ENCODE measurements at regions not wholly inside any gene's neighbourhood (a gene's known extent, or its start where the extent isn't known, plus 50 kb on each side); places are given as distances from the start of the nearest gene placed in this dataset.

- DNase-seq (ENCODE audit: low spot score in 2 of 2): no peak
- no peak for ATAC-seq (replicated peaks; ENCODE audit: extremely low read depth, poor library complexity, severe bottlenecking)
- Mint-ChIP-seq H3K27ac (ENCODE audit: low read depth) (no peak overlapping the region), H3K36me3 (ENCODE audit: insufficient read depth) (no peaks in the 10 kb centered on the region), H3K4me1 (no peaks in the 10 kb centered on the region), H3K9me3 (peaks cover 9% of the 10 kb centered on the region), H3K4me3 (no peak overlapping the region), H3K27me3 (peaks cover 37% of the 10 kb centered on the region)
These were observed 84.5 kb downstream of the NRN1 start for GRCh38 chr6:5922230-5922629.

- Mint-ChIP-seq H3K4me1 (no peaks in the 10 kb centered on the region), H3K4me3 (no peak overlapping the region), H3K27ac (ENCODE audit: low read depth) (no peak overlapping the region), H3K36me3 (ENCODE audit: insufficient read depth) (no peaks in the 10 kb centered on the region), H3K9me3 (peaks cover 2% of the 10 kb centered on the region), H3K27me3 (peaks cover 14% of the 10 kb centered on the region)
- ATAC-seq (replicated peaks; ENCODE audit: extremely low read depth, poor library complexity, severe bottlenecking) (no peak), DNase-seq (ENCODE audit: low spot score in 2 of 2) (no peak)
These were observed 97.0 kb downstream of the NRN1 start for GRCh38 chr6:5909721-5910120.

GRCh38 chr6:5906842-5907241 is 99.9 kb downstream of the NRN1 start:
- ATAC-seq (replicated peaks; ENCODE audit: extremely low read depth, poor library complexity, severe bottlenecking) (no peak), DNase-seq (ENCODE audit: low spot score in 2 of 2) (no peak)
- Mint-ChIP-seq H3K27ac (ENCODE audit: low read depth) (no peak overlapping the region), H3K4me3 (no peak overlapping the region), H3K27me3 (no peaks in the 10 kb centered on the region), H3K36me3 (ENCODE audit: insufficient read depth) (no peaks in the 10 kb centered on the region), H3K9me3 (no peaks in the 10 kb centered on the region), H3K4me1 (no peaks in the 10 kb centered on the region)

- no peaks in the 10 kb centered on the region for H3K27me3 Mint-ChIP-seq
- DNase-seq (ENCODE audit: low spot score in 2 of 2) (no peak), ATAC-seq (replicated peaks; ENCODE audit: extremely low read depth, poor library complexity, severe bottlenecking) (no peak)
- no peaks in the 10 kb centered on the region for H3K36me3 Mint-ChIP-seq (ENCODE audit: insufficient read depth)
- no peaks in the 10 kb centered on the region for H3K9me3 Mint-ChIP-seq
- H3K4me1 Mint-ChIP-seq: no peaks in the 10 kb centered on the region
- H3K27ac Mint-ChIP-seq (ENCODE audit: low read depth): no peak overlapping the region
- no peak overlapping the region for H3K4me3 Mint-ChIP-seq
These were observed 100.4 kb downstream of the NRN1 start for GRCh38 chr6:5906340-5906670.

GRCh38 chr6:5905431-5906339 is 101.0 kb downstream of the NRN1 start:
- Mint-ChIP-seq H3K27me3 (no peaks in the 10 kb centered on the region), H3K9me3 (no peaks in the 10 kb centered on the region), H3K27ac (ENCODE audit: low read depth) (no peak overlapping the region), H3K4me3 (no peak overlapping the region), H3K36me3 (ENCODE audit: insufficient read depth) (no peaks in the 10 kb centered on the region), H3K4me1 (no peaks in the 10 kb centered on the region)
- DNase-seq (ENCODE audit: low spot score in 2 of 2): no peak
- no peak for ATAC-seq (replicated peaks; ENCODE audit: extremely low read depth, poor library complexity, severe bottlenecking)

- no peak for ATAC-seq (replicated peaks; ENCODE audit: extremely low read depth, poor library complexity, severe bottlenecking)
- no peak for DNase-seq (ENCODE audit: low spot score in 2 of 2)
- H3K9me3 Mint-ChIP-seq: no peaks in the 10 kb centered on the region
- no peak overlapping the region for H3K4me3 Mint-ChIP-seq
- no peaks in the 10 kb centered on the region for H3K27me3 Mint-ChIP-seq
- H3K36me3 Mint-ChIP-seq (ENCODE audit: insufficient read depth): no peaks in the 10 kb centered on the region
- H3K27ac Mint-ChIP-seq (ENCODE audit: low read depth): no peak overlapping the region
- no peaks in the 10 kb centered on the region for H3K4me1 Mint-ChIP-seq
These were observed 102.2 kb downstream of the NRN1 start for GRCh38 chr6:5904532-5904931.

GRCh38 chr6:5899216-5900045 is 107.3 kb downstream of the NRN1 start:
- no peaks in the 10 kb centered on the region for H3K9me3 Mint-ChIP-seq
- no peak for DNase-seq (ENCODE audit: low spot score in 2 of 2)
- H3K27me3 Mint-ChIP-seq: no peaks in the 10 kb centered on the region
- H3K4me3 Mint-ChIP-seq: no peak overlapping the region
- H3K4me1 Mint-ChIP-seq: no peaks in the 10 kb centered on the region
- no peak for ATAC-seq (replicated peaks; ENCODE audit: extremely low read depth, poor library complexity, severe bottlenecking)
- peaks cover 3% of the 10 kb centered on the region for H3K36me3 Mint-ChIP-seq (ENCODE audit: insufficient read depth)
- no peak overlapping the region for H3K27ac Mint-ChIP-seq (ENCODE audit: low read depth)

- H3K4me3 Mint-ChIP-seq: no peak overlapping the region
- H3K36me3 Mint-ChIP-seq (ENCODE audit: insufficient read depth): peaks cover 3% of the 10 kb centered on the region
- H3K9me3 Mint-ChIP-seq: no peaks in the 10 kb centered on the region
- H3K4me1 Mint-ChIP-seq: no peaks in the 10 kb centered on the region
- H3K27ac Mint-ChIP-seq (ENCODE audit: low read depth): no peak overlapping the region
- DNase-seq (ENCODE audit: low spot score in 2 of 2): no peak
- no peak for ATAC-seq (replicated peaks; ENCODE audit: extremely low read depth, poor library complexity, severe bottlenecking)
- no peaks in the 10 kb centered on the region for H3K27me3 Mint-ChIP-seq
These were observed 108.2 kb downstream of the NRN1 start for GRCh38 chr6:5898563-5898962.

- no peak overlapping the region for H3K27ac Mint-ChIP-seq (ENCODE audit: low read depth)
- H3K4me3 Mint-ChIP-seq: no peak overlapping the region
- no peaks in the 10 kb centered on the region for H3K27me3 Mint-ChIP-seq
- H3K4me1 Mint-ChIP-seq: no peaks in the 10 kb centered on the region
- ATAC-seq (replicated peaks; ENCODE audit: extremely low read depth, poor library complexity, severe bottlenecking) (no peak), DNase-seq (ENCODE audit: low spot score in 2 of 2) (no peak)
- peaks cover 3% of the 10 kb centered on the region for H3K36me3 Mint-ChIP-seq (ENCODE audit: insufficient read depth)
- H3K9me3 Mint-ChIP-seq: no peaks in the 10 kb centered on the region
These were observed 108.6 kb downstream of the NRN1 start for GRCh38 chr6:5898102-5898501.

- ATAC-seq (replicated peaks; ENCODE audit: extremely low read depth, poor library complexity, severe bottlenecking): no peak
- H3K36me3 Mint-ChIP-seq (ENCODE audit: insufficient read depth): peaks cover 7% of the 10 kb centered on the region
- no peaks in the 10 kb centered on the region for H3K9me3 Mint-ChIP-seq
These were observed 110.1 kb downstream of the NRN1 start for GRCh38 chr6:5896476-5897200.

GRCh38 chr6:5894357-5894756 is 112.4 kb downstream of the NRN1 start:
- H3K27ac Mint-ChIP-seq (ENCODE audit: low read depth): no peak overlapping the region
- peaks cover 8% of the 10 kb centered on the region for H3K4me1 Mint-ChIP-seq
- no peaks in the 10 kb centered on the region for H3K9me3 Mint-ChIP-seq
- H3K36me3 Mint-ChIP-seq (ENCODE audit: insufficient read depth): peaks cover 9% of the 10 kb centered on the region
- no peaks in the 10 kb centered on the region for H3K27me3 Mint-ChIP-seq
- DNase-seq (ENCODE audit: low spot score in 2 of 2) (no peak), ATAC-seq (replicated peaks; ENCODE audit: extremely low read depth, poor library complexity, severe bottlenecking) (no peak)
- H3K4me3 Mint-ChIP-seq: no peak overlapping the region

More at GRCh38 chr6:5896476-5897200, 110.1 kb downstream of the NRN1 start:
- Mint-ChIP-seq H3K4me1 (peaks cover 8% of the 10 kb centered on the region), H3K27me3 (no peaks in the 10 kb centered on the region), H3K4me3 (no peak overlapping the region), H3K27ac (ENCODE audit: low read depth) (no peak overlapping the region)
- no peak for DNase-seq (ENCODE audit: low spot score in 2 of 2)

- Mint-ChIP-seq H3K9me3 (no peaks in the 10 kb centered on the region), H3K4me1 (peaks cover 8% of the 10 kb centered on the region), H3K27me3 (no peaks in the 10 kb centered on the region), H3K36me3 (ENCODE audit: insufficient read depth) (peaks cover 9% of the 10 kb centered on the region), H3K27ac (ENCODE audit: low read depth) (no peak overlapping the region), H3K4me3 (no peak overlapping the region)
- DNase-seq (ENCODE audit: low spot score in 2 of 2) (no peak), ATAC-seq (replicated peaks; ENCODE audit: extremely low read depth, poor library complexity, severe bottlenecking) (no peak)
These were observed 113.4 kb downstream of the NRN1 start for GRCh38 chr6:5893295-5893694.

Measured in central memory CD8-positive, alpha-beta T cell (primary cell).